HL-60 (cell line): ENCODE measurements at regions not wholly inside any gene's neighbourhood (a gene's known extent, or its start where the extent isn't known, plus 50 kb on each side); places are given as distances from the start of the nearest gene placed in this dataset.

Source experiments
- CTCF ChIP-seq: IDR thresholded peaks from one replicate; pipeline ENCODE4 v1.5.1; 2011; ENCODE audit warnings: low read length, control low read depth, inconsistent platforms; ENCODE audit not compliant: insufficient read depth
- GABPA ChIP-seq: IDR thresholded peaks from 2 replicates; pipeline ENCODE4 v1.6.1; 2012; ENCODE audit warnings: low read depth

- no peak for TF ChIP-seq CTCF
- no peak for TF ChIP-seq GABPA
Observed at GRCh38 chr4:4693258-4693657, 151.4 kb upstream of the STX18 start.
